ENCODE measurements at regions not wholly inside any gene's neighbourhood (a gene's known extent, or its start where the extent isn't known, plus 50 kb on each side); places are given as distances from the start of the nearest gene placed in this dataset.

DNA sequence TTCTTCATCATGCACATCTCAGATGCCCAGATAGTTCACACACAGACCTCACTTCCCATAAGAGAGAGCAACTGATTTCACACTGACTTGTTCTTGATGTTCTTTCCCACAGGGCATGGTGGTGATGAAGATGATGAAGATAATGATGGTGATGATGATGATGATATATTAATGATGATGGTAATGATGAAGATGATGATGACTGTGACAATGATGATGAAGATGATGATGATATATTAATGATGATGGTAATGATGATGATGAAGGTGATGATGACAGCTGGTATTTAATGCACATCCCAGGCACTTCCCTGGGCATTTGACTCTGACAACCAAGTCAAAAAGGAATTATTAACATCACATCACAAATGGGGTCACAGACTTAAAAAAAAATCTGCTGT is 225.2 kb downstream of the MAF start:
- ATAC-seq (no peak), DNase-seq (no peak)
- peaks cover 27% of the 10 kb centered on the region for H3K4me1 Mint-ChIP-seq (ENCODE audit: low read depth)
- H3K36me3 Mint-ChIP-seq (ENCODE audit: insufficient read depth): no peaks in the 10 kb centered on the region
- no peaks in the 10 kb centered on the region for H3K27me3 Mint-ChIP-seq (ENCODE audit: low read depth)
- H3K4me3 Mint-ChIP-seq: no peak overlapping the region
- H3K9me3 Mint-ChIP-seq: peaks cover 20% of the 10 kb centered on the region

DNA sequence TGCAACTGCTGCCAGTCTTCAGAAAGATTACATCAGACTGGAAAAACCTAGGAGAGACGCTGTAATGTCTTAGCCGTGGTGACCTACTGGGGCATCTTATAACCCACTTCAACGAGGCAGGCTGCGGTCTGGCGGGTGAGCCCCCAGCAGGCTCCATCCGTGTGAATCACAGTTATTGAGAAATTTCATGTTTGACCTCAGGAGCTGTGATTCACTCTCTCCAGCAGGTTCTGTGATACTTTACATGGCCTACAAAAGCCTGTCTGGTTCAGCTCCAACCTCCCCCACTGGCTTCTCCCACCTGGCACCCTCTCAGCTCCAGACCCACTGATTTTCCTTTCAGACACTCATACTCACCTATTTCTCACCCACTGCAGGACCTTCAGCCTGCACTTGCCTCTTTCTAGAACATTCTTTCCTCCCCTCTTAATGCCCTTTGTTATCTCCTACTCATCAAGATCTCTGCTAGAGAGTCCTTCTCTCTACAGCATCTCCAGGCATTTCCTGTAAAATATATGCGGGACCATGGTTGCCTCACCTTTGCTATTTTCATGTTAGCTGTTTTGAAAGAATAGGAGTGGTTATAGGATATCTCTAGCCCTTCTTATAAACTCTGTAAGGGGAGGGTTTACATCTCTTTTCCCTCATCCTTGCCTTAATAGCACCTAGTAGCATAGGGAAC is 227.9 kb downstream of the MAF start:
- Mint-ChIP-seq H3K36me3 (ENCODE audit: insufficient read depth) (no peaks in the 10 kb centered on the region), H3K4me1 (ENCODE audit: low read depth) (peaks cover 22% of the 10 kb centered on the region), H3K27me3 (ENCODE audit: low read depth) (no peaks in the 10 kb centered on the region), H3K9me3 (peaks cover 25% of the 10 kb centered on the region), H3K4me3 (no peak overlapping the region)
- peak; percentile 15 for DNase-seq
- ATAC-seq: peak; percentile 43 to 80

DNA sequence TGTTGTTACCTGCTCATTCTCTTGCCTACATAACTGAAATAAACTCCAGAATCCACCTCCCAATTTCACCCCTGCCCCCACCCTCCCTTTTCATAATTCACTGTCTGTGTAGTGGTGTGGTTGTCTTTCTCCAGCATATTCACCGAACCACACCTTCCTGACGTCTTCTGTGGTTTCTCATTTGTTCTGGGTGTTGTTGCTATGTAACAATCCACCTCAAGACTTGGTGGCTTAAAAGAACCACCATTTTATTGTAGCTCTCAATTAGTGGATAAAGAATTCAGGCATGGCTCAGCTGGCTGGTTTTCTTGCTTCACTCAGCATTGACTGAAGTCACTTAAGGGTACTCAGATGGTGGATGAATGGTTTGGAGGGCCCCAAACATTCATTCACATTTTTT is 229.8 kb downstream of the MAF start:
- ATAC-seq (peak in 1 of 2 donors; percentile 27), DNase-seq (no peak)
- no peaks in the 10 kb centered on the region for H3K36me3 Mint-ChIP-seq (ENCODE audit: insufficient read depth)
- no peaks in the 10 kb centered on the region for H3K27me3 Mint-ChIP-seq (ENCODE audit: low read depth)
- H3K4me3 Mint-ChIP-seq: no peak overlapping the region
- H3K9me3 Mint-ChIP-seq: peaks cover 22% of the 10 kb centered on the region
- H3K4me1 Mint-ChIP-seq (ENCODE audit: low read depth): peaks cover 22% of the 10 kb centered on the region

DNA sequence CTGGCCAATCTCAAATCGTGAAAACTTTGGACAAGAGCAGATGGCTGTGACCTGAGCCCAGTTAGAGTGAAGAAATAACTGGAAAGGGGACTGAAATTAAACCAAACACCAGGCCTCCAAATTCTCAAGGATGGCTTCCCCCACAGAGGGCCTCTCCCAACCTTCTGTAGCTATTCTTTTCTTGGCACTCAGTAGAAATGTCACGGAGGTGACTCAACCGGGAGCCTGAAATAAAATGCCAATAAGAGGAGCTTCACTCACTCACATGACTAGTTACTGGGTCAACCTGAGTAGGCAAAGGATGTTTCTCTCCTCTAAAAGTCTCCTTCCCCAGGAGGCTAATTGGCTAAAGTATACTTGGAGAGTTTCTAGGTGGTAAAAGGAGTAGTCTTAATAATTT is 230.7 kb downstream of the MAF start:
- Mint-ChIP-seq H3K4me1 (ENCODE audit: low read depth) (peaks cover 22% of the 10 kb centered on the region), H3K4me3 (no peak overlapping the region), H3K9me3 (peaks cover 21% of the 10 kb centered on the region), H3K27me3 (ENCODE audit: low read depth) (no peaks in the 10 kb centered on the region), H3K36me3 (ENCODE audit: insufficient read depth) (no peaks in the 10 kb centered on the region)
- DNase-seq: no peak
- ATAC-seq: no peak

DNA sequence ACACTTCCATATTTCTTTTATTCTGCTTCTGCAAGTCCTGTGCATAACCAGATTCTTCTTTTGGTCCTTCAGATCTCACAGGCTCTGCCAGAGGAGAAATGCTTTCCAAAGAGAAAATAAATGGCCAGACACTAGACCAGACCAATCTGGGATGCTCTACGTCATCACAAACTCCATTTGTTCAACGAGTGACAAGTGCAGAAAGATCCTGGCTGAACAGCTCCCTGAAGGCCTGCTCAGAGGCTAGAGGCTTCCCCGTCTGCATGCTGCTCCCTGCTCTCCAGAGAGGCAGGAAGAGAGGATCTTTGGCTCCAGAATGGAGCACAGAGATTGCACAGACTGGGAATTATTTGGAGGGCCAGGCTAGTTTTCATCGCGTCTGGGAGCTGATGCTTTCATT is 232.7 kb downstream of the MAF start:
- no peaks in the 10 kb centered on the region for H3K36me3 Mint-ChIP-seq (ENCODE audit: insufficient read depth)
- no peak for DNase-seq
- H3K9me3 Mint-ChIP-seq: peaks cover 21% of the 10 kb centered on the region
- no peak for ATAC-seq
- peaks cover 29% of the 10 kb centered on the region for H3K4me1 Mint-ChIP-seq (ENCODE audit: low read depth)
- peaks cover 4% of the 10 kb centered on the region for H3K27me3 Mint-ChIP-seq (ENCODE audit: low read depth)
- no peak overlapping the region for H3K4me3 Mint-ChIP-seq

DNA sequence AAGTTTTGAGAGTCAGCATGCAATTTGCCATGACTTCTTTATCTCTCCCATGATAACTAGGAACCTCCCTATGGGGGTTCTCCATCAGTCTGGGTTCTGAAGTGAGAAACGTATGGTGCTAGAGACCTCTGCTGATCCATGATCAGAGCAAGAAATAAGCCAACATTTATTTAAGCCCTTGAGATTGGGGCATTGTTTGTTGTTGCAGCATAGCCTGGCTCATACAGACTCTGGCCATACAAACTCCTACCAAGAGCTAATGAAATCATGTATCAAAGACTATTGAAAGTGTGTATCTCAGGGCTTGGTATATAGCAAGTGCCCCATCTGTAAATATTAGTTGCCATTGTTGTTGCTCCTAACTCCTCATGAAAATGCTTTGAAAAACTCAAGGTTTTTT is 233.9 kb downstream of the MAF start:
- no peak overlapping the region for H3K4me3 Mint-ChIP-seq
- DNase-seq (no peak), ATAC-seq (no peak)
- peaks cover 32% of the 10 kb centered on the region for H3K4me1 Mint-ChIP-seq (ENCODE audit: low read depth)
- H3K9me3 Mint-ChIP-seq: peaks cover 16% of the 10 kb centered on the region
- peaks cover 4% of the 10 kb centered on the region for H3K27me3 Mint-ChIP-seq (ENCODE audit: low read depth)
- no peaks in the 10 kb centered on the region for H3K36me3 Mint-ChIP-seq (ENCODE audit: insufficient read depth)

DNA sequence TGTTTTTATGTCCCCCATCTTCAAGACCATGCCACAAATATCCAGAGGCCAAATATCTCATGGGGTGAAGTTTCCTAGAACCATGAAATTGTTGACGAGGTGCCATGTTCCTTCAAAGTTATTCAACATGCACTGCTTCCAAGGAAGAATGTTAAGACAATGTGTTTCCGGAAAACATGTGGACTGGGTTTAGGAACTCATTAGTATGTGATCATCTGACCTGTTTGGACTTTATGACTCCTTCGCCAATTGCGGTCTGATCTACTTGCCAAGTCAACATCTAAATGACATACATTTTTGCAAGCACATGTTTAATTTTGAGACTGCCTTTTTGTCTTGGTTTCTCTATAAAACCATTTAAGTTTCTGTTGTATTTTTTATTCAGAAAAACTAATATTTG is 234.8 kb downstream of the MAF start:
- H3K27me3 Mint-ChIP-seq (ENCODE audit: low read depth): peaks cover 4% of the 10 kb centered on the region
- no peaks in the 10 kb centered on the region for H3K36me3 Mint-ChIP-seq (ENCODE audit: insufficient read depth)
- H3K4me1 Mint-ChIP-seq (ENCODE audit: low read depth): peaks cover 27% of the 10 kb centered on the region
- ATAC-seq: no peak
- H3K4me3 Mint-ChIP-seq: no peak overlapping the region
- H3K9me3 Mint-ChIP-seq: peaks cover 8% of the 10 kb centered on the region
- DNase-seq: no peak

DNA sequence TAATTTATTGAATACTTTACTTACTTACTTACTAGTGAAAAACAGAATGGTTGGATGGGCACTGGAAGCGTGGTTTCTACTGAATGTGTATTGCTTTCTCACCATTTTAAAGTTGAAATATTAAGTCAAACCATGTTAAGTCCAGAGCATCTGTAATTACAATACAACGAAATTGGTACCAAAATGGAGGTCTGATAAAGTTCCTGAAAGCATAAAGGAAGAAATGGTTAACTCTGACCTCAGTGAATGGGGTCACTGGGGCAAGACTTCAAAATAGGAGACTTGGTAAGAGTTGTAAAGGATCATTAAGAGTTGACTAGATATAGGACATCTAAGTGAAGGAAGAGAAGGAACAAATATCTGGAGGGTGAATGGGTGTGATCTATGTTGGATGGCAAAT is 237.1 kb downstream of the MAF start:
- DNase-seq (no peak), ATAC-seq (no peak)
- Mint-ChIP-seq H3K9me3 (no peaks in the 10 kb centered on the region), H3K4me3 (no peak overlapping the region), H3K4me1 (ENCODE audit: low read depth) (peaks cover 24% of the 10 kb centered on the region), H3K27me3 (ENCODE audit: low read depth) (peaks cover 4% of the 10 kb centered on the region), H3K36me3 (ENCODE audit: insufficient read depth) (no peaks in the 10 kb centered on the region)

DNA sequence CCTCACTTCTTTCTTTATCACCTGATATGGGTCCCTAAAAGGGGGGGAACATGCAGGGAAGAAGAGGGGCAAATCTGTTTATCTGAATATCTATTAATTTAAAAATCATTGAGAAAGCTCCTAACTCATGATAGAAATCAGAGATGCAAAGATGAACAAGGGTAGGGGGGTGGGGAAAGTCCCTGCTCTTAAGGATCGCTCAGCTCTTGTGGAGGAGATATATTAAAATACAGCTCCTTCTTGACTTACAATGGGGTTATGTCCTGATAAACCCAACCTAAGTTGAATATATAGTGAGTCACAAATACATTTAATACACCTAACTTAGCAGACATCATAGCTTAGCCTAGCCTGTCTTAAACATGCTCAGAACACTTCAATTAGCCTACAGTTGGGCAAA is 237.5 kb downstream of the MAF start:
- DNase-seq (no peak), ATAC-seq (no peak)
- no peaks in the 10 kb centered on the region for H3K36me3 Mint-ChIP-seq (ENCODE audit: insufficient read depth)
- no peaks in the 10 kb centered on the region for H3K9me3 Mint-ChIP-seq
- H3K4me3 Mint-ChIP-seq: no peak overlapping the region
- H3K27me3 Mint-ChIP-seq (ENCODE audit: low read depth): peaks cover 4% of the 10 kb centered on the region
- peaks cover 24% of the 10 kb centered on the region for H3K4me1 Mint-ChIP-seq (ENCODE audit: low read depth)

DNA sequence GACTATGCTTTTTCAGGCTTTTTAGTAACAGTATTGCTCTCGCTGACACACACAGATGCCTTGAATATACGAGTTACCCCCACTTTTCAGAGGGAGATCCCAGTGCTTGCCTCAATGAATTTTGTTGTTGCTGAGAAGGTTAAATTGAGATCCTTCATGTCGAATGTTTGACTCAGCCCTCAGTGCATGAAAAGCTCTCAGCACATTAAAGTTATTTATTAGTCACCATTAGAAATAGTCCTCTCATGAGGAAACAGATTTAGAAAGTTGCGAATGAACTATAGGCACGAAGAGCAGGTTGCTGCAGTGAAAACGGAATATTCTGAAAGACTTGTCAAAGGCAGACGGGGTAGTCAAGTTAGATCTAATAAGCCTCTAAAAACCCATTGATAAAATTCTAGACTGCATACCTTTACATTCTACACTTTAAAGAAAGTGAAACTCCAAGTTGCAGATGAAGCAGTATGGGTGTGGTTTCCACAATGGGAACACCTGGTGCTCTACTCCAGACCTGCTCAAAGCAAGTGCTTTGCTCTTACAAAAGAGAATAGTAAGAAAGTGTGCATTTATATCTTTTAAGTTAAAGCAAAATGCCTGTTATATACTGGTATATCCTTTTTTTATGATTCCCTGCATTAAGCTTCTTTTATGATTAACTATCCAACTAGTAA is 238.1 kb downstream of the MAF start:
- peaks cover 4% of the 10 kb centered on the region for H3K27me3 Mint-ChIP-seq (ENCODE audit: low read depth)
- H3K4me3 Mint-ChIP-seq: peak overlapping the region; percentile 5
- H3K4me1 Mint-ChIP-seq (ENCODE audit: low read depth): peaks cover 24% of the 10 kb centered on the region
- no peaks in the 10 kb centered on the region for H3K9me3 Mint-ChIP-seq
- ATAC-seq: no peak
- no peaks in the 10 kb centered on the region for H3K36me3 Mint-ChIP-seq (ENCODE audit: insufficient read depth)
- no peak for DNase-seq

DNA sequence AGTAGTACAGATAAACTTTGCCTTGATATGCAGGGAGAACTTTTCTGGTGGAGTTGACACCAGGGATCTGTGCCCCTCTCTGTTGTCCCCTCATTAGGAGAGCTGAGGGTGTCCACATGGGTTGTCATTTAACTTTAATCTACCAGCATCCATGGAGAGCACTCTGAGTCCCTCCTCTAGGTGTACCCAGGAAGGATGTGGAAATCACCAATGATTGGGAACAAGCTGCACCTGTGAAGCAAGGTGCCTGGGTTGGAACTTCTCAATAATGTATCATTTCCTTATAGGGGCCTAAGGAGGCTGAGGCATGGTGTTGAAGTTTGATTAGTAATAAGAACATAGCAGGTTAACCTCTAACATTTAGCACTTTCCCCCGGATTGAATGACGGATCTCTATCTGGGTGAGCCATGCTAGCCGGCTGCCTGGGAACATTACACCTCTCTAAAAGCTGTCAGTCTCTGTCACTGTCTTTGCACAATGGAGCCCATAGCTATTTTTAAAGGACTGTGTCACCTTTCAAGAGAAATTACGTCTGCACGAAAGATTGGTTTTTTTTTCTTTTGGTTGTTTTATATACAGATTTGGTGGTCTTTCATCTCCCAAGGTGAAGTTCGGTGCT is 239.3 kb downstream of the MAF start:
- no peak for DNase-seq
- no peak for ATAC-seq
- Mint-ChIP-seq H3K9me3 (no peaks in the 10 kb centered on the region), H3K4me3 (no peak overlapping the region), H3K36me3 (ENCODE audit: insufficient read depth) (no peaks in the 10 kb centered on the region), H3K4me1 (ENCODE audit: low read depth) (peaks cover 24% of the 10 kb centered on the region), H3K27me3 (ENCODE audit: low read depth) (peaks cover 4% of the 10 kb centered on the region)

DNA sequence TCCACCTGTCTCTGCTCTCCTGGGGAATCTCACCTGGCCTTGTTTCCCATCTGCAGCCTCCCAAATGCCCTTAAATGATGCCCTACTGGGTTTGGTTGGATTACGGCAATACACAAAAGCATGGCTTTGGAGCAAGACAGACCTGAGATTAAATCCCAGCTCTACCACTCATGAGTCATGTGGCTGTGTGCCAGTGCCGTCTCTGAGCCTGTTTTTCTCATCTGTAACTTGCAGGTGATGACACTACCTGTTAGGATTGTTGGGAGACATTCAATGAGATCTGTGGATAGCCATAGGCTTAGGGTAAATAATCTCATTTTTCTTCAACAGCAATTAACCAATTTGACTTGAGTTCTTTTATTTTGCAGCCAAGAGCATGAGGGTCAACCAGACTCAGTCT is 240.3 kb downstream of the MAF start:
- no peak for ATAC-seq
- Mint-ChIP-seq H3K4me1 (ENCODE audit: low read depth) (peaks cover 24% of the 10 kb centered on the region), H3K4me3 (no peak overlapping the region), H3K9me3 (no peaks in the 10 kb centered on the region), H3K36me3 (ENCODE audit: insufficient read depth) (no peaks in the 10 kb centered on the region), H3K27me3 (ENCODE audit: low read depth) (peaks cover 4% of the 10 kb centered on the region)
- DNase-seq: no peak

DNA sequence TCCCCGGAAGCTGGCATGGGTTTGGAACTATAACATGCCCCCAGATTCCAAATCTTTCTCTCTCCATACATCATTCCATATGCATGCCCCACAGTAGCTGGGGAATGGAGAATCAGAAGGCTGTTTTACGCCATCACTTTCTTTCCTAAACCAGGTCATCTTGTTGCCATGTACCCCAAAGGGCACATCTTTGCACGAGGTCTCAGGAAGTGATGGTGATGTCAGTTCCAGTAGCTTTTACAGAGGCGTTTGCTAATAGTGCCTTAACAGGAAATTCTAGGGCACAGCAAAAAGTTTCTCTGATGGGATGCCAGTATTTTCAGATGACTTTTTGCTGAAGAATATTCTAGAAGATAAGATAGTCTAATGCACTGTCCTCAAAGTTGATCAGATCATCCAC is 241.5 kb downstream of the MAF start:
- no peak for DNase-seq
- no peaks in the 10 kb centered on the region for H3K9me3 Mint-ChIP-seq
- peaks cover 4% of the 10 kb centered on the region for H3K27me3 Mint-ChIP-seq (ENCODE audit: low read depth)

DNA sequence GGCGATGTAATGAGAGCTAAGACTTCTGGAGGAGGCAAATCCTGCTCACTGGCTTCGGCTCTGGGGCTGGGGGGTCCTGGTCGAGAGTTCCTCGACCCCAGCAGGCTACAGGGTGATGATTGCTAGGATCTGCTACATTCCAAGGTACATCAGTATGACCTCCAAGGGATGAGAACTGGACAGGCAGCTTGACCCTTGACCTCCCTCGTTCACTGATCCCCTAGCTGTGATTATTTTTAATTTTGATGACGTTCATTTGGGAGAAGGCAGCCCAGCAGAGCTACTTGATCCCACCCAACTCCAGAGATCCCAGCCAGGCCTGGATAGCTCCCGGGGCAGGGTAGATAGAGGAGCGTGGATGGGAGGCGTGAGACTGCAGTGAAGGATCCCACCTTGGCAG is 242.3 kb downstream of the MAF start:
- H3K36me3 Mint-ChIP-seq (ENCODE audit: insufficient read depth): no peaks in the 10 kb centered on the region
- no peak for DNase-seq
- ATAC-seq: no peak
- peaks cover 19% of the 10 kb centered on the region for H3K4me1 Mint-ChIP-seq (ENCODE audit: low read depth)
- H3K9me3 Mint-ChIP-seq: no peaks in the 10 kb centered on the region
- no peak overlapping the region for H3K4me3 Mint-ChIP-seq
- H3K27me3 Mint-ChIP-seq (ENCODE audit: low read depth): no peaks in the 10 kb centered on the region

More for the DNA sequence above, 241.5 kb downstream of the MAF start:
- Mint-ChIP-seq H3K4me1 (ENCODE audit: low read depth) (peaks cover 24% of the 10 kb centered on the region), H3K36me3 (ENCODE audit: insufficient read depth) (no peaks in the 10 kb centered on the region), H3K4me3 (no peak overlapping the region)
- no peak for ATAC-seq

Data from activated T-cell treated with anti-CD3 and anti-CD28 coated beads, Interleukin-2, amount 50 U/mL, for 4 hours (primary cell).